ENCODE measurements at regions not wholly inside any gene's neighbourhood (a gene's known extent, or its start where the extent isn't known, plus 50 kb on each side); places are given as distances from the start of the nearest gene placed in this dataset.

- TF ChIP-seq, protein P1, sequence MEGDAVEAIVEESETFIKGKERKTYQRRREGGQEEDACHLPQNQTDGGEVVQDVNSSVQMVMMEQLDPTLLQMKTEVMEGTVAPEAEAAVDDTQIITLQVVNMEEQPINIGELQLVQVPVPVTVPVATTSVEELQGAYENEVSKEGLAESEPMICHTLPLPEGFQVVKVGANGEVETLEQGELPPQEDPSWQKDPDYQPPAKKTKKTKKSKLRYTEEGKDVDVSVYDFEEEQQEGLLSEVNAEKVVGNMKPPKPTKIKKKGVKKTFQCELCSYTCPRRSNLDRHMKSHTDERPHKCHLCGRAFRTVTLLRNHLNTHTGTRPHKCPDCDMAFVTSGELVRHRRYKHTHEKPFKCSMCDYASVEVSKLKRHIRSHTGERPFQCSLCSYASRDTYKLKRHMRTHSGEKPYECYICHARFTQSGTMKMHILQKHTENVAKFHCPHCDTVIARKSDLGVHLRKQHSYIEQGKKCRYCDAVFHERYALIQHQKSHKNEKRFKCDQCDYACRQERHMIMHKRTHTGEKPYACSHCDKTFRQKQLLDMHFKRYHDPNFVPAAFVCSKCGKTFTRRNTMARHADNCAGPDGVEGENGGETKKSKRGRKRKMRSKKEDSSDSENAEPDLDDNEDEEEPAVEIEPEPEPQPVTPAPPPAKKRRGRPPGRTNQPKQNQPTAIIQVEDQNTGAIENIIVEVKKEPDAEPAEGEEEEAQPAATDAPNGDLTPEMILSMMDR (IDR thresholded peaks at IDR 0.05; ENCODE audit: control extremely low read depth in 1 of 3, insufficient read depth in 1 of 3, low read depth in 1 of 3, low read length in 3 of 3), result no peak
- TF ChIP-seq, protein P2, sequence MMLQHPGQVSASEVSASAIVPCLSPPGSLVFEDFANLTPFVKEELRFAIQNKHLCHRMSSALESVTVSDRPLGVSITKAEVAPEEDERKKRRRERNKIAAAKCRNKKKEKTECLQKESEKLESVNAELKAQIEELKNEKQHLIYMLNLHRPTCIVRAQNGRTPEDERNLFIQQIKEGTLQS (IDR thresholded peaks at IDR 0.05; ENCODE audit: insufficient read depth, low read depth, low read length), result no peak
- TF ChIP-seq POLR2AphosphoS5 (IDR thresholded peaks at IDR 0.05; ENCODE audit: low read depth, low read length) (no peak), HDAC2 (IDR thresholded peaks at IDR 0.05; ENCODE audit: borderline replicate concordance in 1 of 2, low read depth in 2 of 2, low read length in 2 of 2) (no peak), MAFK (IDR thresholded peaks at IDR 0.05; ENCODE audit: low read depth, low read length) (no peak)
These were observed 308.4 kb upstream of the DIAPH2 start (continued) for GRCh38 chrX:96376266-96376665.
